Body of pancreas (tissue), 4 donors: ENCODE measurements at regions not wholly inside any gene's neighbourhood (a gene's known extent, or its start where the extent isn't known, plus 50 kb on each side); places are given as distances from the start of the nearest gene placed in this dataset.

Experiments
- CTCF ChIP-seq, 7 experiments: fragments of 450-650 bp in 4 of 7; fragments of 200-600 bp in 3 of 7; sonication (generic) in 3 of 7; IDR thresholded peaks; one replicate each; pipeline ENCODE4 v1.5.1; 2016 to 2019; ENCODE audit warnings: antibody characterized with exemption in 7 of 7
- POLR2A ChIP-seq, 3 donors: fragments of 450-650 bp; IDR thresholded peaks; one replicate each; pipeline ENCODE4 v1.6.1; 2016; ENCODE audit warnings: antibody characterized with exemption in 3 of 3, mild to moderate bottlenecking in 2 of 3

- no peak for TF ChIP-seq CTCF (IDR thresholded peaks at IDR 0.05)
- no peak for TF ChIP-seq POLR2A (IDR thresholded peaks at IDR 0.05)
These were observed 134.3 kb downstream of the MACROH2A1 start for GRCh38 chr5:135264451-135265440.
